ENCODE measurements at regions not wholly inside any gene's neighbourhood (a gene's known extent, or its start where the extent isn't known, plus 50 kb on each side); places are given as distances from the start of the nearest gene placed in this dataset.

GRCh38 chr14:56064513-56064912 is 53.7 kb upstream of the PELI2 start:
- TF ChIP-seq POLR2A (IDR thresholded peaks at IDR 0.05; ENCODE audit: low read depth, low read length) (no peak), EZH2 (IDR thresholded peaks at IDR 0.05; ENCODE audit: borderline replicate concordance, low read depth, low read length, severe bottlenecking) (no peak)
